ENCODE measurements at regions not wholly inside any gene's neighbourhood (a gene's known extent, or its start where the extent isn't known, plus 50 kb on each side); places are given as distances from the start of the nearest gene placed in this dataset.

GRCh38 chr3:13132281-13132680, 59.1 kb upstream of the IQSEC1 start:
- Histone ChIP-seq H3K4me3 (ENCODE audit: insufficient read depth in 1 of 2, low read depth in 1 of 2, low read length in 2 of 2) (no peak overlapping the region), H2AK5ac (ENCODE audit: low read length, severe bottlenecking) (no peak overlapping the region), H2BK12ac (ENCODE audit: low read length in 2 of 2) (no peak overlapping the region), H3K23ac (ENCODE audit: low read length in 2 of 2) (no peak overlapping the region), H3K9me3 (ENCODE audit: control insufficient read depth, low read length) (no peaks in the 10 kb centered on the region), H2BK15ac (ENCODE audit: low read depth, poor library complexity, severe bottlenecking) (no peak overlapping the region), H3K27ac (ENCODE audit: low read length, poor library complexity, severe bottlenecking) (no peak overlapping the region), H3K4me2 (ENCODE audit: low read length, poor library complexity, severe bottlenecking) (no peak overlapping the region), H3K14ac (ENCODE audit: low read length in 2 of 2) (no peak overlapping the region), H3K4me1 (ENCODE audit: control insufficient read depth, insufficient read depth, low read depth, low read length) (no peaks in the 10 kb centered on the region), H3K36me3 (ENCODE audit: control insufficient read depth in 1 of 2, insufficient read depth in 2 of 2, low read depth in 1 of 2, low read length in 2 of 2) (no peaks in the 10 kb centered on the region), H2BK5ac (ENCODE audit: low read depth, low read length, poor library complexity, severe bottlenecking) (no peak overlapping the region), H3K27me3 (ENCODE audit: control insufficient read depth in 1 of 2, insufficient read depth in 1 of 2, low read length in 2 of 2) (peaks cover 29 to 56% of the 10 kb centered on the region in 2 experiments), H4K8ac (ENCODE audit: low read length) (no peak overlapping the region), H2AFZ (ENCODE audit: low read depth, low read length) (no peak overlapping the region), H3K9ac (ENCODE audit: low read length) (no peak overlapping the region), H3K79me1 (replicated peaks; ENCODE audit: low read length, poor library complexity, severe bottlenecking) (no peaks in the 10 kb centered on the region), H4K91ac (ENCODE audit: low read length) (no peak overlapping the region), H3K18ac (ENCODE audit: low read depth in 1 of 2, low read length in 2 of 2) (no peak overlapping the region), H2BK120ac (ENCODE audit: low read depth, low read length) (no peak overlapping the region), H3K4ac (ENCODE audit: low read depth in 1 of 2, low read length in 2 of 2) (no peak overlapping the region)
- no peak for DNase-seq
- 60% methylated on average over 4 of the region's 4 CpGs for whole genome bisulfite sequencing

- Histone ChIP-seq H2AFZ (ENCODE audit: low read depth, low read length) (no peak overlapping the region), H3K79me1 (replicated peaks; ENCODE audit: low read length, poor library complexity, severe bottlenecking) (no peaks in the 10 kb centered on the region), H3K18ac (ENCODE audit: low read depth in 1 of 2, low read length in 2 of 2) (no peak overlapping the region), H2BK5ac (ENCODE audit: low read depth, low read length, poor library complexity, severe bottlenecking) (no peak overlapping the region), H3K27me3 (ENCODE audit: control insufficient read depth in 1 of 2, insufficient read depth in 1 of 2, low read length in 2 of 2) (peaks cover 18 to 48% of the 10 kb centered on the region in 2 experiments), H4K8ac (ENCODE audit: low read length) (no peak overlapping the region), H3K4me1 (ENCODE audit: control insufficient read depth, insufficient read depth, low read depth, low read length) (no peaks in the 10 kb centered on the region), H2AK5ac (ENCODE audit: low read length, severe bottlenecking) (no peak overlapping the region), H2BK12ac (ENCODE audit: low read length in 2 of 2) (no peak overlapping the region), H4K91ac (ENCODE audit: low read length) (no peak overlapping the region), H2BK15ac (ENCODE audit: low read depth, poor library complexity, severe bottlenecking) (no peak overlapping the region), H3K9me3 (ENCODE audit: control insufficient read depth, low read length) (no peaks in the 10 kb centered on the region), H3K4me3 (ENCODE audit: insufficient read depth in 1 of 2, low read depth in 1 of 2, low read length in 2 of 2) (no peak overlapping the region), H3K36me3 (ENCODE audit: control insufficient read depth in 1 of 2, insufficient read depth in 2 of 2, low read depth in 1 of 2, low read length in 2 of 2) (no peaks in the 10 kb centered on the region), H3K27ac (ENCODE audit: low read length, poor library complexity, severe bottlenecking) (no peak overlapping the region), H3K9ac (ENCODE audit: low read length) (no peak overlapping the region), H3K23ac (ENCODE audit: low read length in 2 of 2) (no peak overlapping the region), H3K4ac (ENCODE audit: low read depth in 1 of 2, low read length in 2 of 2) (no peak overlapping the region), H2BK120ac (ENCODE audit: low read depth, low read length) (no peak overlapping the region), H3K4me2 (ENCODE audit: low read length, poor library complexity, severe bottlenecking) (no peak overlapping the region), H3K14ac (ENCODE audit: low read length in 2 of 2) (no peak overlapping the region)
- no peak for DNase-seq
- WGBS: 80% methylated on average over 2 of the region's 3 CpGs
Measured at GRCh38 chr3:13130464-13131193, 57.4 kb upstream of the IQSEC1 start.

- H2BK5ac ChIP-seq (ENCODE audit: low read depth, low read length, poor library complexity, severe bottlenecking): no peak overlapping the region
- H3K23ac ChIP-seq (ENCODE audit: low read length in 2 of 2): no peak overlapping the region
- no peak overlapping the region for H2BK120ac ChIP-seq (ENCODE audit: low read depth, low read length)
- no peak overlapping the region for H3K9ac ChIP-seq (ENCODE audit: low read length)
- H3K14ac ChIP-seq (ENCODE audit: low read length in 2 of 2): no peak overlapping the region
- WGBS: 83% methylated on average over 13 of the region's 13 CpGs
- H3K27ac ChIP-seq (ENCODE audit: low read length, poor library complexity, severe bottlenecking): no peak overlapping the region
- no peak overlapping the region for H3K18ac ChIP-seq (ENCODE audit: low read depth in 1 of 2, low read length in 2 of 2)
- no peaks in the 10 kb centered on the region for H3K4me1 ChIP-seq (ENCODE audit: control insufficient read depth, insufficient read depth, low read depth, low read length)
- H3K36me3 ChIP-seq (ENCODE audit: control insufficient read depth in 1 of 2, insufficient read depth in 2 of 2, low read depth in 1 of 2, low read length in 2 of 2): no peaks in the 10 kb centered on the region
- no peak overlapping the region for H3K4me2 ChIP-seq (ENCODE audit: low read length, poor library complexity, severe bottlenecking)
- H2BK15ac ChIP-seq (ENCODE audit: low read depth, poor library complexity, severe bottlenecking): no peak overlapping the region
- H2BK12ac ChIP-seq (ENCODE audit: low read length in 2 of 2): no peak overlapping the region
- H3K4me3 ChIP-seq (ENCODE audit: insufficient read depth in 1 of 2, low read depth in 1 of 2, low read length in 2 of 2): no peak overlapping the region
- no peak overlapping the region for H3K4ac ChIP-seq (ENCODE audit: low read depth in 1 of 2, low read length in 2 of 2)
- peaks cover 7 to 43% of the 10 kb centered on the region in 2 experiments for H3K27me3 ChIP-seq (ENCODE audit: control insufficient read depth in 1 of 2, insufficient read depth in 1 of 2, low read length in 2 of 2)
- H3K79me1 ChIP-seq (replicated peaks; ENCODE audit: low read length, poor library complexity, severe bottlenecking): no peaks in the 10 kb centered on the region
- DNase-seq: no peak
- H4K91ac ChIP-seq (ENCODE audit: low read length): no peak overlapping the region
- H3K9me3 ChIP-seq (ENCODE audit: control insufficient read depth, low read length): no peaks in the 10 kb centered on the region
- no peak overlapping the region for H4K8ac ChIP-seq (ENCODE audit: low read length)
- no peak overlapping the region for H2AK5ac ChIP-seq (ENCODE audit: low read length, severe bottlenecking)
- H2AFZ ChIP-seq (ENCODE audit: low read depth, low read length): no peak overlapping the region
Measured at GRCh38 chr3:13125092-13126015, 52.1 kb upstream of the IQSEC1 start.

- no peak overlapping the region for H4K91ac ChIP-seq (ENCODE audit: low read length)
- H3K14ac ChIP-seq (ENCODE audit: low read length in 2 of 2): no peak overlapping the region
- no peak overlapping the region for H2BK12ac ChIP-seq (ENCODE audit: low read length in 2 of 2)
- no peaks in the 10 kb centered on the region for H3K79me1 ChIP-seq (replicated peaks; ENCODE audit: low read length, poor library complexity, severe bottlenecking)
- no peak overlapping the region for H3K27ac ChIP-seq (ENCODE audit: low read length, poor library complexity, severe bottlenecking)
- no peak overlapping the region for H2AFZ ChIP-seq (ENCODE audit: low read depth, low read length)
- 76% methylated on average over 11 of the region's 11 CpGs for WGBS
- H3K23ac ChIP-seq (ENCODE audit: low read length in 2 of 2): no peak overlapping the region
- H3K36me3 ChIP-seq (ENCODE audit: control insufficient read depth in 1 of 2, insufficient read depth in 2 of 2, low read depth in 1 of 2, low read length in 2 of 2): no peaks in the 10 kb centered on the region
- no peaks in the 10 kb centered on the region for H3K9me3 ChIP-seq (ENCODE audit: control insufficient read depth, low read length)
- no peak overlapping the region for H3K9ac ChIP-seq (ENCODE audit: low read length)
- H4K8ac ChIP-seq (ENCODE audit: low read length): no peak overlapping the region
- H2BK15ac ChIP-seq (ENCODE audit: low read depth, poor library complexity, severe bottlenecking): no peak overlapping the region
- H3K4ac ChIP-seq (ENCODE audit: low read depth in 1 of 2, low read length in 2 of 2): no peak overlapping the region
- no peak overlapping the region for H2BK120ac ChIP-seq (ENCODE audit: low read depth, low read length)
- H3K4me3 ChIP-seq (ENCODE audit: insufficient read depth in 1 of 2, low read depth in 1 of 2, low read length in 2 of 2): no peak overlapping the region
- H3K27me3 ChIP-seq (ENCODE audit: control insufficient read depth in 1 of 2, insufficient read depth in 1 of 2, low read length in 2 of 2): peaks cover 12 to 50% of the 10 kb centered on the region in 2 experiments
- no peak overlapping the region for H3K4me2 ChIP-seq (ENCODE audit: low read length, poor library complexity, severe bottlenecking)
- H2BK5ac ChIP-seq (ENCODE audit: low read depth, low read length, poor library complexity, severe bottlenecking): no peak overlapping the region
- H2AK5ac ChIP-seq (ENCODE audit: low read length, severe bottlenecking): no peak overlapping the region
- DNase-seq: no peak
- no peaks in the 10 kb centered on the region for H3K4me1 ChIP-seq (ENCODE audit: control insufficient read depth, insufficient read depth, low read depth, low read length)
- H3K18ac ChIP-seq (ENCODE audit: low read depth in 1 of 2, low read length in 2 of 2): no peak overlapping the region
Measured at GRCh38 chr3:13124631-13125030, 51.4 kb upstream of the IQSEC1 start.

All from mesenchymal stem cell (in vitro differentiated cells and primary cell).